ENCODE measurements at regions not wholly inside any gene's neighbourhood (a gene's known extent, or its start where the extent isn't known, plus 50 kb on each side); places are given as distances from the start of the nearest gene placed in this dataset.

DNA sequence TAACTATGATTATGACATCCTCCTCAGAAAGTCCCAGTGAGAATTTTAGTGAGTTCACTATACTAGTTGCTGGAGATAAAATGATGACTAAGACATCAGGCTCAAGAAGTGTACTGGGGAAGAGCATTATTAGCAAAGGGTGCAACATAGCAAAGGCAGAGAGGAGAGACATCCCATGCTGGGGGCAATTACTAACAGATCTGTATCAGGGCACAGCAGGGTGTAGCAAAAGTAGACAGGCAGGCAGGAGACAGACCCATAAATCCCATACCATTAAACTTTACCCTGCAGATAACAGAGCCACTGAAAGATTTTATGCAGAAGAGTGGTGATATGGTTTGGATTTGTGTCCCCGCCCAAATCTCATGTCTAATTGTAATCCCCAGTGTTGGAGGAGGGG is 161.7 kb downstream of the SP3 start:
- H3K9ac ChIP-seq (ENCODE audit: insufficient read depth in 1 of 2, low read length in 2 of 2), result no peak overlapping the region
- ATAC-seq (ENCODE audit: insufficient read depth, low FRiP score), result no peak

DNA sequence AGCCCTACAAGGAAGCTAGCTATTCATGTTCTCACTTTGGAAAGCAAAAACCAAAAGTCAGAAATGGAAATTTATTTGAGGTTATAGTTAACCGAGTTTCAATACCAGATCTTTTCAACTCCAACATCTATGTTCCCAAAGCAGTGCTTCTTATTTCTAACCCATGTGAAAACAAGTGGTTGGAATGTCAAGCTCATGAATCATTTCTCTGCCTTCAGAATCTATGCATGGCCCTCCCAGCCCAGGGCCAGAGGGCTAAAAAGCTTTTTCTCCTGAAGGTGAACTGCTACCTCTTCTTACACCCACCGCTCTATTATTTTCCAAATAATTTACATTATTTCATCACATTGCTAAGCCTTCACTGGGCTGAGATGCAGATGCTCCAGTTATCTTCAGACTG is 158.4 kb downstream of the SP3 start:
- Histone ChIP-seq H3K27ac (ENCODE audit: low read depth in 1 of 2, low read length in 1 of 2) (no peak overlapping the region), H3K9ac (ENCODE audit: insufficient read depth in 1 of 2, low read length in 2 of 2) (no peak overlapping the region), H3K36me3 (ENCODE audit: control insufficient read depth in 4 of 4, insufficient read depth in 4 of 4, low read length in 4 of 4) (no peaks in the 10 kb centered on the region), H3K4me1 (ENCODE audit: control insufficient read depth in 5 of 5, insufficient read depth in 5 of 5, low read length in 5 of 5) (no peaks in the 10 kb centered on the region), H3K27me3 (ENCODE audit: control insufficient read depth in 3 of 3, insufficient read depth in 3 of 3, low read length in 2 of 3) (no peaks in the 10 kb centered on the region), H3K4me3 (no peak overlapping the region), H3K9me3 (ENCODE audit: control insufficient read depth in 4 of 4, insufficient read depth in 3 of 4, low read length in 3 of 4) (no peaks in the 10 kb centered on the region)
- no peak for DNase-seq
- 89 to 95% methylated on average over 2 of the region's 2 CpGs for WGBS, 2 donors
- ATAC-seq (ENCODE audit: insufficient read depth, low FRiP score), result no peak
- TF ChIP-seq CTCF (IDR thresholded peaks at IDR 0.05; ENCODE audit: control extremely low read depth, extremely low read depth), result no peak

More for the DNA sequence above, 161.7 kb downstream of the SP3 start:
- 95 to 96% methylated on average over 1 of the region's 1 CpG for WGBS, 2 donors
- no peak for TF ChIP-seq CTCF (IDR thresholded peaks at IDR 0.05; ENCODE audit: control extremely low read depth, extremely low read depth)
- Histone ChIP-seq H3K36me3 (ENCODE audit: control insufficient read depth in 4 of 4, insufficient read depth in 4 of 4, low read length in 4 of 4) (no peaks in the 10 kb centered on the region), H3K27ac (ENCODE audit: low read depth in 1 of 2, low read length in 1 of 2) (no peak overlapping the region), H3K4me1 (ENCODE audit: control insufficient read depth in 5 of 5, insufficient read depth in 5 of 5, low read length in 5 of 5) (no peaks in the 10 kb centered on the region), H3K9me3 (ENCODE audit: control insufficient read depth in 4 of 4, insufficient read depth in 3 of 4, low read length in 3 of 4) (no peaks in the 10 kb centered on the region), H3K27me3 (ENCODE audit: control insufficient read depth in 3 of 3, insufficient read depth in 3 of 3, low read length in 2 of 3) (no peaks in the 10 kb centered on the region), H3K4me3 (no peak overlapping the region)
- no peak for DNase-seq

- H3K4me1 ChIP-seq (ENCODE audit: control insufficient read depth in 5 of 5, insufficient read depth in 5 of 5, low read length in 5 of 5), result no peaks in the 10 kb centered on the region
- ATAC-seq (ENCODE audit: insufficient read depth, low FRiP score), result no peak
- H3K9me3 ChIP-seq (ENCODE audit: control insufficient read depth in 4 of 4, insufficient read depth in 3 of 4, low read length in 3 of 4), result no peaks in the 10 kb centered on the region
- no peak overlapping the region for H3K9ac ChIP-seq (ENCODE audit: insufficient read depth in 1 of 2, low read length in 2 of 2)
- H3K4me3 ChIP-seq, result no peak overlapping the region
- no peaks in the 10 kb centered on the region for H3K36me3 ChIP-seq (ENCODE audit: control insufficient read depth in 4 of 4, insufficient read depth in 4 of 4, low read length in 4 of 4)
- H3K27ac ChIP-seq (ENCODE audit: low read depth in 1 of 2, low read length in 1 of 2), result no peak overlapping the region
- no peaks in the 10 kb centered on the region for H3K27me3 ChIP-seq (ENCODE audit: control insufficient read depth in 3 of 3, insufficient read depth in 3 of 3, low read length in 2 of 3)
- TF ChIP-seq CTCF (IDR thresholded peaks at IDR 0.05; ENCODE audit: control extremely low read depth, extremely low read depth), result no peak
- no peak for DNase-seq
- 54 to 69% methylated on average over 2 of the region's 2 CpGs for WGBS, 2 donors
Measured at GRCh38 chr2:173808718-173809117, 156.5 kb downstream of the SP3 start.

- H3K36me3 ChIP-seq (ENCODE audit: control insufficient read depth in 4 of 4, insufficient read depth in 4 of 4, low read length in 4 of 4), result no peaks in the 10 kb centered on the region
- ATAC-seq (ENCODE audit: insufficient read depth, low FRiP score) (no peak), DNase-seq (no peak)
- H3K9me3 ChIP-seq (ENCODE audit: control insufficient read depth in 4 of 4, insufficient read depth in 3 of 4, low read length in 3 of 4), result peaks cover 0 to 2% (median 0%) of the 10 kb centered on the region in 4 donors
- WGBS, 2 donors, result 99 to 100% methylated on average over 1 of the region's 1 CpG
- H3K27ac ChIP-seq (ENCODE audit: low read depth in 1 of 2, low read length in 1 of 2), result no peak overlapping the region
- H3K4me3 ChIP-seq, result no peak overlapping the region
- H3K4me1 ChIP-seq (ENCODE audit: control insufficient read depth in 5 of 5, insufficient read depth in 5 of 5, low read length in 5 of 5), result no peaks in the 10 kb centered on the region
- TF ChIP-seq CTCF (IDR thresholded peaks at IDR 0.05; ENCODE audit: control extremely low read depth, extremely low read depth), result no peak
- H3K9ac ChIP-seq (ENCODE audit: insufficient read depth in 1 of 2, low read length in 2 of 2), result no peak overlapping the region
- no peaks in the 10 kb centered on the region for H3K27me3 ChIP-seq (ENCODE audit: control insufficient read depth in 3 of 3, insufficient read depth in 3 of 3, low read length in 2 of 3)
Measured at GRCh38 chr2:173812321-173812720, 152.9 kb downstream of the SP3 start.

All from lung (tissue), 11 donors.